GM23338 (cell line): ENCODE measurements at regions not wholly inside any gene's neighbourhood (a gene's known extent, or its start where the extent isn't known, plus 50 kb on each side); places are given as distances from the start of the nearest gene placed in this dataset.
"Not testable (repeated sequence)": the region's sequence is repeated elsewhere in the genome, so short reads cannot be mapped to it uniquely, and the experiment has no call there.

Experiments used
- CTCF ChIP-seq, 2 experiments: fragments of 200-600 bp in 1 of 2; sonication (generic) in 1 of 2; conservative IDR thresholded peaks; 2 replicates each; pipeline versions ENCODE4 v1.5.1 to v1.6.1; 2016 to 2017; ENCODE audit warnings: antibody characterized with exemption in 2 of 2, low read depth in 2 of 2, mild to moderate bottlenecking in 2 of 2, moderate library complexity in 1 of 2
- POLR2AphosphoS5 ChIP-seq: IDR thresholded peaks from 2 replicates; pipeline ENCODE4 v1.6.1; 2016; ENCODE audit warnings: antibody characterized with exemption, low read depth

- TF ChIP-seq CTCF (conservative IDR thresholded peaks at IDR 0.05; ENCODE audit: low read depth in 2 of 2); POLR2AphosphoS5: not testable (repeated sequence)
These were observed 401.7 kb upstream of the SPATA31A3 start for GRCh38 chr9:67394038-67394437.
